OCI-LY1 (cell line): ENCODE measurements at regions not wholly inside any gene's neighbourhood (a gene's known extent, or its start where the extent isn't known, plus 50 kb on each side); places are given as distances from the start of the nearest gene placed in this dataset.

Source experiments
- H2AFZ ChIP-seq: fragments of 200-600 bp; sonication (generic), shearing (Covaris generic); 2 replicates; pipeline ENCODE4 v1.6.0; 2014; ENCODE audit warnings: antibody characterized with exemption, mild to moderate bottlenecking, low read length
- H3F3A ChIP-seq: fragments of 200-600 bp; sonication (generic), shearing (Covaris generic); 2 replicates; pipeline ENCODE4 v1.6.0; 2014; ENCODE audit warnings: mild to moderate bottlenecking, antibody characterized with exemption, low read length, moderate library complexity; ENCODE audit not compliant: insufficient read depth
- H3K27ac ChIP-seq: fragments of 200-600 bp; sonication (generic); 2 replicates; pipeline ENCODE4 v1.5.1; 2014; ENCODE audit warnings: low read length, mixed run types, mild to moderate bottlenecking, low read depth; ENCODE audit not compliant: poor library complexity, severe bottlenecking
- H3K27me3 ChIP-seq: fragments of 200-600 bp; sonication (generic); 2 replicates; pipeline ENCODE4 v1.6.0; 2014; ENCODE audit warnings: antibody characterized with exemption, mild to moderate bottlenecking, low read length, moderate library complexity; ENCODE audit not compliant: insufficient read depth
- H3K36me3 ChIP-seq: fragments of 200-600 bp; sonication (generic); 2 replicates; pipeline ENCODE4 v1.6.1; 2014; ENCODE audit warnings: mild to moderate bottlenecking, antibody characterized with exemption, low read length, moderate library complexity, mixed read lengths; ENCODE audit not compliant: insufficient read depth
- H3K4me1 ChIP-seq: fragments of 200-600 bp; sonication (generic); 2 replicates; pipeline ENCODE4 v1.5.1; 2014; ENCODE audit warnings: mild to moderate bottlenecking, low read length, moderate library complexity; ENCODE audit not compliant: insufficient read depth, severe bottlenecking
- H3K4me2 ChIP-seq: fragments of 200-600 bp; sonication (generic), shearing (Covaris generic); 2 replicates; pipeline ENCODE4 v1.6.1; 2014; ENCODE audit warnings: low read length
- H3K4me3 ChIP-seq: fragments of 200-600 bp; sonication (generic); 2 replicates; pipeline ENCODE4 v1.5.1; 2014; ENCODE audit warnings: low read length, low read depth, mild to moderate bottlenecking, mixed read lengths; ENCODE audit not compliant: poor library complexity, severe bottlenecking
- H3K79me2 ChIP-seq: fragments of 200-600 bp; shearing (Covaris generic); 2 replicates; pipeline ENCODE4 v1.6.1; 2016; ENCODE audit warnings: mixed run types, low read length, mixed read lengths; ENCODE audit not compliant: insufficient read depth
- H3K9ac ChIP-seq: fragments of 200-600 bp; sonication (generic), shearing (Covaris generic); 2 replicates; pipeline ENCODE4 v1.6.1; 2014; ENCODE audit warnings: mild to moderate bottlenecking, low read length, mixed read lengths
- H3K9me2 ChIP-seq: fragments of 200-600 bp; sonication (generic), shearing (Covaris generic); 2 replicates; pipeline ENCODE4 v1.6.1; 2014; ENCODE audit warnings: low read depth, mild to moderate bottlenecking, low read length, mixed read lengths
- H3K9me3 ChIP-seq: fragments of 200-600 bp; shearing (Covaris generic); 2 replicates; pipeline ENCODE4 v1.6.1; 2014; ENCODE audit warnings: low read length, mixed read lengths
- H4K20me1 ChIP-seq: fragments of 200-600 bp; sonication (generic), shearing (Covaris generic); 2 replicates; pipeline ENCODE4 v1.6.0; 2016; ENCODE audit warnings: mild to moderate bottlenecking, low read length; ENCODE audit not compliant: insufficient read depth
- EZH2 ChIP-seq: fragments of 200-600 bp; sonication (generic), shearing (Covaris generic); IDR thresholded peaks from 2 replicates; pipeline ENCODE4 v1.8.0; 2017; ENCODE audit warnings: borderline replicate concordance, mixed run types, mild to moderate bottlenecking, antibody characterized with exemption, low read length, moderate library complexity, mixed read lengths
- TF ChIP-seq, protein P1 (sequence below): fragments of 200-600 bp; sonication (generic), shearing (Covaris generic); IDR thresholded peaks from 2 replicates; pipeline ENCODE4 v1.5.1; 2017; ENCODE audit warnings: mild to moderate bottlenecking, antibody characterized with exemption, low read length, moderate library complexity, mixed read lengths

DNA sequence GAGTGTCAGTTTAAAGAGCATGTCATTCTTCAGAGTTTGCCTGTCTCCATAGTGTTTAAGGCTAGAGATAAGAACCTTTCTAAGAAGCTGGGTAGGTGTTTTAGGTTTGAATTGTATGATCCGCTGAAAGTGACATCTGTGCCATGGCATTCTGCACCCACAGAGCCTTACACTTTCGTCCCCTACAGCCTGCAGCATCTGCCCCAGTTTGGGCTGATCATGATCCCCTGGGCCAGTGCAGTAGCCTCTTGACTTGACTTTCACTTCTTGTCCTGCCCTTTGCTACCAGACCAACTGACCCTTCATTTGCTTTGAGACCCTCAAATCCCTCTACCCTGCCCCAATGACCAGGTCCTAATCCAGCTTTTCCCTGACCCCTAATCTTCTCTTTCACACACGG, 81.6 kb downstream of the SOX14 start:
- no peak for TF ChIP-seq EZH2
- TF ChIP-seq, protein P1, sequence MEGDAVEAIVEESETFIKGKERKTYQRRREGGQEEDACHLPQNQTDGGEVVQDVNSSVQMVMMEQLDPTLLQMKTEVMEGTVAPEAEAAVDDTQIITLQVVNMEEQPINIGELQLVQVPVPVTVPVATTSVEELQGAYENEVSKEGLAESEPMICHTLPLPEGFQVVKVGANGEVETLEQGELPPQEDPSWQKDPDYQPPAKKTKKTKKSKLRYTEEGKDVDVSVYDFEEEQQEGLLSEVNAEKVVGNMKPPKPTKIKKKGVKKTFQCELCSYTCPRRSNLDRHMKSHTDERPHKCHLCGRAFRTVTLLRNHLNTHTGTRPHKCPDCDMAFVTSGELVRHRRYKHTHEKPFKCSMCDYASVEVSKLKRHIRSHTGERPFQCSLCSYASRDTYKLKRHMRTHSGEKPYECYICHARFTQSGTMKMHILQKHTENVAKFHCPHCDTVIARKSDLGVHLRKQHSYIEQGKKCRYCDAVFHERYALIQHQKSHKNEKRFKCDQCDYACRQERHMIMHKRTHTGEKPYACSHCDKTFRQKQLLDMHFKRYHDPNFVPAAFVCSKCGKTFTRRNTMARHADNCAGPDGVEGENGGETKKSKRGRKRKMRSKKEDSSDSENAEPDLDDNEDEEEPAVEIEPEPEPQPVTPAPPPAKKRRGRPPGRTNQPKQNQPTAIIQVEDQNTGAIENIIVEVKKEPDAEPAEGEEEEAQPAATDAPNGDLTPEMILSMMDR: no peak
- Histone ChIP-seq H3K79me2 (no peaks in the 10 kb centered on the region), H3K9ac (no peak overlapping the region), H3F3A (no peaks in the 10 kb centered on the region), H3K4me3 (no peak overlapping the region), H3K36me3 (no peaks in the 10 kb centered on the region), H2AFZ (no peak overlapping the region), H4K20me1 (no peaks in the 10 kb centered on the region), H3K27me3 (no peaks in the 10 kb centered on the region), H3K9me2 (no peaks in the 10 kb centered on the region), H3K4me1 (no peaks in the 10 kb centered on the region), H3K27ac (no peak overlapping the region), H3K9me3 (no peaks in the 10 kb centered on the region), H3K4me2 (no peak overlapping the region)

DNA sequence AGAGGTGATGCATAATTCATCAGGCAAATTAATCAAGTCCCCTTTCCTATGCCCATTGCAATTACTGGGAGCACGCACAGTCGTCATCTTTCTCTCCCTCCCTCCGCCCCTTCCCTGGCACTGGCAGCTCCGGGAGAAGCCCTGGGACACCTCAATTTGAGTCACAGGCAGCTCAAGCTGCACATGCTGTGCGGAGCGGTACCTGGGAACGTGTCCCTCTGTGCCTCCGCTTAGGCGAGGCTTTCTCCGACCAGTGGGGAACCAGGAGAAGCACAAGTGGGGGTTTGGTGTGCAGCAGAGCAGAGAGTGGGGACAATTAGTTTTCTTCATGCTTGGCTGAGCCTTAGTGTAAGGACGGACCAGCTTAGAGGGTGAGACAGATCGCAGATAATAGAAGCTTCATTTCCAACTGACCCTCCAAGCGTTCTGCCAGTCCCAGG, 88.3 kb downstream of the SOX14 start:
- Histone ChIP-seq H2AFZ (no peak overlapping the region), H3K4me2 (no peak overlapping the region), H3K27ac (no peak overlapping the region), H3K36me3 (no peaks in the 10 kb centered on the region), H3K9me2 (no peaks in the 10 kb centered on the region), H4K20me1 (no peaks in the 10 kb centered on the region), H3F3A (no peaks in the 10 kb centered on the region), H3K4me1 (no peaks in the 10 kb centered on the region), H3K9ac (no peak overlapping the region), H3K79me2 (no peaks in the 10 kb centered on the region), H3K4me3 (no peak overlapping the region), H3K27me3 (peaks cover 4% of the 10 kb centered on the region; the same call in 1 of the 2 replicates), H3K9me3 (no peaks in the 10 kb centered on the region)
- TF ChIP-seq, protein P1: no peak
- no peak for TF ChIP-seq EZH2

DNA sequence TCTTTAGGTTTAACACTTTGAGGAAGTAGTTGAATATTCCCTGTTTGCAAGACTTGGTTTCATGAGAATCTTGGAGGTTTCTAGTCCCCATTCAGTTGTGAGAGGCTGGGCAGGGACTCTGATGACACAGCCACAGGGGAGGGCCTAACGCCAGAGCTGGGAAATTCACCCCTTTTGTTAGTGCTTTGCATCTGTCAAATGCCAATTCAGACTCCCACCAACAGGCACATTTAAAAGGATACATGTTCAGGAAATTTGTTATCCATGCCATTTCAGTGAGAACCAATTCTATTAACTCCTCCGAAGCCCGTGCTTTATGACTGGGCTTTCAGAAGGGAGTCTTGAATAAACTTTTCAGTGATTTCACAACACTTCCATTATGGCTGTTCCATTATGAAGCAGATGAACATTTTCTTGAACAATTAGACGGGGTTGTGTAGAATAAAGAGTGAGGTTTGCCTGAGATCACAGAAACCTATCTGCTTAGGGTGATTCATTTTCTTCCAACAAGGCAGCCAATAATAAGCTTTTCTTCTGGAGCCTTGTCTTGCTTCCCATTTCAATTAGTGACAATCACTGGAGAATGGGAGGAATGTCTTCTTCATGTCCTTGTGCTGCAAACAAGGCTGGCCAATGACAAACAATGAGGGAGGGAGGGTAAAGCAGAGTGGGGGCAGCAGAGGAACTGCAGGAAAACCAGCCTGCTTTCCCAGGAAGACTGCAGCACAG, 90.6 kb downstream of the SOX14 start:
- Histone ChIP-seq H3K4me3 (no peak overlapping the region), H3K27me3 (peaks cover 4% of the 10 kb centered on the region; the same call in 1 of the 2 replicates), H3K9me3 (no peaks in the 10 kb centered on the region), H3K27ac (no peak overlapping the region), H3K79me2 (no peaks in the 10 kb centered on the region), H4K20me1 (no peaks in the 10 kb centered on the region), H3K4me2 (no peak overlapping the region), H3K36me3 (no peaks in the 10 kb centered on the region), H3F3A (no peaks in the 10 kb centered on the region), H2AFZ (no peak overlapping the region), H3K9ac (no peak overlapping the region), H3K4me1 (no peaks in the 10 kb centered on the region), H3K9me2 (no peaks in the 10 kb centered on the region)
- no peak for TF ChIP-seq EZH2
- TF ChIP-seq, protein P1: no peak
